Ovary (tissue), 7 donors: ENCODE measurements at regions not wholly inside any gene's neighbourhood (a gene's known extent, or its start where the extent isn't known, plus 50 kb on each side); places are given as distances from the start of the nearest gene placed in this dataset.
"Not testable (repeated sequence)": the region's sequence is repeated elsewhere in the genome, so short reads cannot be mapped to it uniquely, and the experiment has no call there.

Experiments used
- DNase-seq, 5 donors: peaks; one replicate each; pipeline ENCODE4 v3.0.0-alpha.2; 2019 to 2020
- H3K27ac ChIP-seq, 2 donors: fragments of 200-600 bp; one replicate each; pipeline versions ENCODE4 v1.5.1 to v1.8.0; 2019 to 2022
- H3K27me3 ChIP-seq: fragments of 200-600 bp; one replicate; pipeline ENCODE4 v1.8.0; 2022
- H3K36me3 ChIP-seq: fragments of 200-600 bp; sonication (generic); one replicate; pipeline ENCODE4 v1.5.1; 2019
- H3K4me1 ChIP-seq: one replicate; pipeline ENCODE4 v1.8.1; 2013; ENCODE audit warnings: mild to moderate bottlenecking, moderate library complexity; ENCODE audit not compliant: insufficient read depth
- H3K4me3 ChIP-seq: fragments of 200-600 bp; sonication (generic); one replicate; pipeline ENCODE4 v1.5.1; 2017
- H3K9me3 ChIP-seq, 2 donors: fragments of 200-600 bp in 1 of 2; sonication (generic) in 1 of 2; one replicate each; pipeline versions ENCODE4 v1.5.1 to v1.8.1; 2013 to 2019; ENCODE audit warnings: mild to moderate bottlenecking in 1 of 2, moderate library complexity in 1 of 2
- CTCF ChIP-seq, 3 donors: fragments of 450-650 bp in 2 of 3; fragments of 200-600 bp in 1 of 3; IDR thresholded peaks; one replicate each; pipeline versions ENCODE4 v1.5.1 to v1.8.0; 2016 to 2022; ENCODE audit warnings: antibody characterized with exemption in 3 of 3, mild to moderate bottlenecking in 1 of 3
- EP300 ChIP-seq: sonication (generic); formaldehyde crosslinking; IDR thresholded peaks from one replicate; pipeline ENCODE4 v1.6.1; 2017; ENCODE audit warnings: antibody characterized with exemption
- POLR2A ChIP-seq: fragments of 450-650 bp; IDR thresholded peaks from one replicate; pipeline ENCODE4 v1.6.1; 2017; ENCODE audit warnings: antibody characterized with exemption, mild to moderate bottlenecking, moderate library complexity
- WGBS, 3 donors: extraction: QIAGEN DNeasy Blood & Tissue Kit in 1 of 3; methylation state at CpG; one replicate each; pipeline versions ENCODE4 v1.1.5 to v1.1.7; 2013 to 2017; 5-methylcytosine and 5-hydroxymethylcytosine counted together
- intact Hi-C, 4 donors: fragments of 100-400 bp; cut with DNase I; formaldehyde crosslinking; loops; one replicate each; pipeline versions ENCODE4 v1.11.0 to v1.15.1; 2022 to 2023
- donor health status: DM: no; HTN: no; CAD: no; lungs with moderate emphysema.
- donor health status: DM: no; HTN: no; CAD: no.
- donor health status: Bipolar disorder and iron deficiency.
- donor health status: DM: no; HTN: no; CAD: no.
- donor health status: DM: yes; HTN: yes; CAD: no.

GRCh38 chr10:34046506-34047034, 712.1 kb upstream of the NRP1 start:
- H3K9me3 ChIP-seq: no peaks in the 10 kb centered on the region
- no peaks in the 10 kb centered on the region for H3K4me1 ChIP-seq
- DNase-seq: no peak
- H3K4me3 ChIP-seq: no peak overlapping the region
- H3K27me3 ChIP-seq: no peaks in the 10 kb centered on the region
- no peaks in the 10 kb centered on the region for H3K36me3 ChIP-seq
- no peak overlapping the region for H3K27ac ChIP-seq
- intact Hi-C loops: no loop called here
- WGBS, 3 donors: 29 to 63% (median 29%) methylated on average over 9 of the region's 9 CpGs
- no peak for TF ChIP-seq CTCF (IDR thresholded peaks at IDR 0.05)
- no peak for TF ChIP-seq EP300
- TF ChIP-seq POLR2A: no peak

- Histone ChIP-seq H3K4me3 (no peak overlapping the region), H3K4me1 (no peaks in the 10 kb centered on the region), H3K9me3 (no peaks in the 10 kb centered on the region), H3K36me3 (no peaks in the 10 kb centered on the region), H3K27ac (no peak overlapping the region), H3K27me3 (no peaks in the 10 kb centered on the region)
- 83 to 87% (median 86%) methylated on average over 6 of the region's 6 CpGs for WGBS, 3 donors
- no peak for TF ChIP-seq EP300
- TF ChIP-seq POLR2A: no peak
- no peak for TF ChIP-seq CTCF (IDR thresholded peaks at IDR 0.05)
- no peak for DNase-seq
- intact Hi-C loops: no loop called here
Observed at GRCh38 chr10:34045571-34046190, 711.2 kb upstream of the NRP1 start.

GRCh38 chr10:34041871-34042270, 707.4 kb upstream of the NRP1 start:
- Histone ChIP-seq H3K36me3 (no peaks in the 10 kb centered on the region), H3K9me3 (no peaks in the 10 kb centered on the region), H3K4me1 (no peaks in the 10 kb centered on the region), H3K4me3 (no peak overlapping the region), H3K27ac (no peak overlapping the region), H3K27me3 (no peaks in the 10 kb centered on the region)
- no peak for TF ChIP-seq POLR2A
- no peak for TF ChIP-seq CTCF (IDR thresholded peaks at IDR 0.05)
- TF ChIP-seq EP300: no peak
- no peak for DNase-seq
- WGBS, 3 donors: 96 to 100% (median 99%) methylated on average over 4 of the region's 4 CpGs
- intact Hi-C loops: no loop called here

- no peaks in the 10 kb centered on the region for H3K27me3 ChIP-seq
- no peak for DNase-seq
Observed at GRCh38 chr10:34037499-34037898, 703.0 kb upstream of the NRP1 start.

GRCh38 chr10:34035241-34035790, 700.8 kb upstream of the NRP1 start:
- H3K4me3 ChIP-seq, H3K36me3 ChIP-seq, intact Hi-C loops, H3K27ac ChIP-seq, H3K27me3 ChIP-seq, H3K4me1 ChIP-seq, H3K9me3 ChIP-seq, DNase-seq: not testable (repeated sequence)
- 93 to 98% (median 96%) methylated on average over 23 to 29 of the region's 29 CpGs for WGBS, 3 donors

More at GRCh38 chr10:34037499-34037898, 703.0 kb upstream of the NRP1 start:
- Histone ChIP-seq H3K27ac (no peak overlapping the region), H3K36me3 (no peaks in the 10 kb centered on the region), H3K4me1 (no peaks in the 10 kb centered on the region), H3K4me3 (no peak overlapping the region), H3K9me3 (no peaks in the 10 kb centered on the region)
- 40 to 56% (median 44%) methylated on average over 3 of the region's 3 CpGs for WGBS, 3 donors
- no peak for TF ChIP-seq POLR2A
- no peak for TF ChIP-seq CTCF (IDR thresholded peaks at IDR 0.05)
- TF ChIP-seq EP300: no peak
- intact Hi-C loops: no loop called here
